Vagina (tissue), 2 donors: ENCODE measurements at regions not wholly inside any gene's neighbourhood (a gene's known extent, or its start where the extent isn't known, plus 50 kb on each side); places are given as distances from the start of the nearest gene placed in this dataset.

Experiments
- CTCF ChIP-seq, 3 experiments: fragments of 450-650 bp in 2 of 3; fragments of 200-600 bp in 1 of 3; sonication (generic) in 1 of 3; IDR thresholded peaks; one replicate each; pipeline ENCODE4 v1.5.1; 2017 to 2019; ENCODE audit warnings: antibody characterized with exemption in 3 of 3, mild to moderate bottlenecking in 2 of 3, moderate library complexity in 2 of 3
- POLR2AphosphoS5 ChIP-seq, 2 donors: sonication (generic); formaldehyde crosslinking; IDR thresholded peaks; one replicate each; pipeline ENCODE4 v1.9.0; 2017; ENCODE audit warnings: antibody characterized with exemption in 2 of 2, mild to moderate bottlenecking in 2 of 2, low read depth in 1 of 2; ENCODE audit not compliant: insufficient read depth in 1 of 2

GRCh38 chr10:78143576-78143975, 109.9 kb downstream of the RPS24 start:
- TF ChIP-seq CTCF (IDR thresholded peaks at IDR 0.05) = no peak
- TF ChIP-seq POLR2AphosphoS5 (IDR thresholded peaks at IDR 0.05; ENCODE audit: insufficient read depth in 1 of 2, low read depth in 1 of 2) = no peak
